Hepatocyte (in vitro differentiated cells): ENCODE measurements at regions not wholly inside any gene's neighbourhood (a gene's known extent, or its start where the extent isn't known, plus 50 kb on each side); places are given as distances from the start of the nearest gene placed in this dataset.

Source experiments
- DNase-seq: peaks from one replicate; pipeline ENCODE4 v3.0.0-alpha.2; 2016; ENCODE audit warnings: low spot score
- H2AFZ ChIP-seq: fragments of 200-600 bp; sonication (generic); 2 replicates; pipeline ENCODE4 v1.6.0; 2016; ENCODE audit warnings: antibody characterized with exemption, mild to moderate bottlenecking
- H3K27ac ChIP-seq: fragments of 200-600 bp; sonication (generic); 2 replicates; pipeline ENCODE4 v1.5.1; 2016; ENCODE audit warnings: mild to moderate bottlenecking
- H3K27me3 ChIP-seq: fragments of 200-600 bp; sonication (generic); 2 replicates; pipeline ENCODE4 v1.6.1; 2016
- H3K36me3 ChIP-seq: fragments of 200-600 bp; sonication (generic); replicated peaks from 2 replicates; pipeline ENCODE4 v1.5.1; 2016; ENCODE audit warnings: low read depth; ENCODE audit not compliant: insufficient read depth
- H3K4me1 ChIP-seq: fragments of 200-600 bp; sonication (generic); 2 replicates; pipeline ENCODE4 v1.5.1; 2016; ENCODE audit warnings: mild to moderate bottlenecking, moderate library complexity; ENCODE audit not compliant: insufficient read depth
- H3K4me2 ChIP-seq: fragments of 200-600 bp; sonication (generic); 2 replicates; pipeline ENCODE4 v1.6.0; 2016
- H3K4me3 ChIP-seq: fragments of 200-600 bp; sonication (generic); 2 replicates; pipeline ENCODE4 v1.5.1; 2016; ENCODE audit warnings: mild to moderate bottlenecking
- H3K79me2 ChIP-seq: fragments of 200-600 bp; sonication (generic); 2 replicates; pipeline ENCODE4 v1.6.0; 2017; ENCODE audit warnings: mild to moderate bottlenecking
- H3K9me2 ChIP-seq: fragments of 200-600 bp; sonication (generic); replicated peaks from 2 replicates; pipeline ENCODE4 v1.6.0; 2017; ENCODE audit warnings: mild to moderate bottlenecking; ENCODE audit not compliant: insufficient read depth
- H3K9me3 ChIP-seq: fragments of 200-600 bp; sonication (generic); 2 replicates; pipeline ENCODE4 v1.5.1; 2016; ENCODE audit warnings: low read depth, mild to moderate bottlenecking
- H4K20me1 ChIP-seq: fragments of 200-600 bp; sonication (generic); 2 replicates; pipeline ENCODE4 v1.6.0; 2016; ENCODE audit warnings: mild to moderate bottlenecking; ENCODE audit not compliant: insufficient read depth, poor library complexity, severe bottlenecking
- EZH2 ChIP-seq: fragments of 200-600 bp; sonication (generic); IDR thresholded peaks from 2 replicates; pipeline ENCODE4 v1.6.1; 2016; ENCODE audit warnings: antibody characterized with exemption, mild to moderate bottlenecking, borderline replicate concordance
- EZH2phosphoT487 ChIP-seq: fragments of 200-600 bp; sonication (generic); IDR thresholded peaks from one replicate; pipeline ENCODE4 v1.6.1; 2018; ENCODE audit warnings: antibody characterized with exemption, mild to moderate bottlenecking, low read depth, moderate library complexity; ENCODE audit not compliant: unreplicated experiment, severe bottlenecking
- WGBS: methylation state at CpG from one replicate; pipeline ENCODE4 v1.1.6; 2016; ENCODE audit warnings: low lambda C conversion rate; ENCODE audit errors: missing lambda C conversion rate; 5-methylcytosine and 5-hydroxymethylcytosine counted together
- TF ChIP-seq, protein P1 (sequence below): fragments of 200-600 bp; sonication (generic); IDR thresholded peaks from 2 replicates; pipeline ENCODE4 v1.5.1; 2016; ENCODE audit warnings: antibody characterized with exemption, mild to moderate bottlenecking; ENCODE audit not compliant: poor library complexity

DNA sequence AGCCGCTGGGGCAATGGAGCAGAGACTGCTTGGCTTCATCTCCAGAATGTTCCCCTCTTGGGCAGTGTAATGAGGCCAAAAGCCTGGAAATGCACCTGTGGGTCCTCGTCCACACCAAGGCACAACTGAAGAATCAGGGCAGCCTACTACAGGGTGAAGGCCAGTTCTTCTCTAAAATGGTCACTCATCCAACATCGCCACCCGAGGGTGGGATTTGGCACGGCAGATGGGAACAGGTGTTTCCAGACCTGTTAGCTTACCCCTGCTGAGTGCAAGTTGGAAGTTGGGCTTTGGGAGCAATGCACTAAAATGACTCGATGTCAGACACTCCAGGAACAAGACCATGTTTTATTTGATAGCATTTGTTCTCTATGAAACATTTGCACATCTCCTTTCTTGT, 543.7 kb downstream of the NPHP4 start:
- no peak overlapping the region for H3K4me3 ChIP-seq
- no peaks in the 10 kb centered on the region for H3K79me2 ChIP-seq
- no peak for DNase-seq
- H3K27ac ChIP-seq: no peak overlapping the region
- H3K9me3 ChIP-seq: no peaks in the 10 kb centered on the region
- peaks cover 4% of the 10 kb centered on the region for H3K4me1 ChIP-seq
- 77% methylated on average over 6 of the region's 6 CpGs for WGBS
- no peak overlapping the region for H3K4me2 ChIP-seq
- no peaks in the 10 kb centered on the region for H4K20me1 ChIP-seq
- TF ChIP-seq, protein P1, sequence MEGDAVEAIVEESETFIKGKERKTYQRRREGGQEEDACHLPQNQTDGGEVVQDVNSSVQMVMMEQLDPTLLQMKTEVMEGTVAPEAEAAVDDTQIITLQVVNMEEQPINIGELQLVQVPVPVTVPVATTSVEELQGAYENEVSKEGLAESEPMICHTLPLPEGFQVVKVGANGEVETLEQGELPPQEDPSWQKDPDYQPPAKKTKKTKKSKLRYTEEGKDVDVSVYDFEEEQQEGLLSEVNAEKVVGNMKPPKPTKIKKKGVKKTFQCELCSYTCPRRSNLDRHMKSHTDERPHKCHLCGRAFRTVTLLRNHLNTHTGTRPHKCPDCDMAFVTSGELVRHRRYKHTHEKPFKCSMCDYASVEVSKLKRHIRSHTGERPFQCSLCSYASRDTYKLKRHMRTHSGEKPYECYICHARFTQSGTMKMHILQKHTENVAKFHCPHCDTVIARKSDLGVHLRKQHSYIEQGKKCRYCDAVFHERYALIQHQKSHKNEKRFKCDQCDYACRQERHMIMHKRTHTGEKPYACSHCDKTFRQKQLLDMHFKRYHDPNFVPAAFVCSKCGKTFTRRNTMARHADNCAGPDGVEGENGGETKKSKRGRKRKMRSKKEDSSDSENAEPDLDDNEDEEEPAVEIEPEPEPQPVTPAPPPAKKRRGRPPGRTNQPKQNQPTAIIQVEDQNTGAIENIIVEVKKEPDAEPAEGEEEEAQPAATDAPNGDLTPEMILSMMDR: no peak
- no peak for TF ChIP-seq EZH2phosphoT487
- no peak for TF ChIP-seq EZH2
- no peak overlapping the region for H2AFZ ChIP-seq
- H3K9me2 ChIP-seq: no peaks in the 10 kb centered on the region
- H3K27me3 ChIP-seq: no peaks in the 10 kb centered on the region
- H3K36me3 ChIP-seq: no peaks in the 10 kb centered on the region

DNA sequence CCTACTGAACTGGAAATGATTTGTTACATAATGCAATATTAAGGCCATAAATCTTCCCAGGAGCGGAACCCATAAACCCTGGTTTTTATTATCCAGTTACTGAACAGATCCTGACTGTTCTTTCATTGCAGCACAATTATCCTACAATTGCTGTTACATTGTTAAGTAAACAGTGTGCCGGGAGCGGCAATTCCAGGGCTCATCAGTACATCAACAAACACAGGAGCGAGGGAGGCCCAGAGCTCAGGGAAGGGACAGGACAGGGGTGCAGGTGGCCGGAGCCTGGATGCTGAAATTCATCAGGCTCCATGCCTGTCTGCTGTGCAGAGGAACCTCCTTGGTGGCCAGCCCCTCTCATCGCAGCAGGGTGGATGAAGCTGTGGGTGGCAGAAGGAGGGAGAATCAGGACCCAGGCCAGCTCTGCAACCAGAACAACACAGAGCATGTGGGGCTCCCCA, 544.7 kb downstream of the NPHP4 start:
- TF ChIP-seq EZH2 (no peak), EZH2phosphoT487 (no peak)
- TF ChIP-seq, protein P1: no peak
- no peak overlapping the region for H3K4me3 ChIP-seq
- H3K27ac ChIP-seq: no peak overlapping the region
- H4K20me1 ChIP-seq: no peaks in the 10 kb centered on the region
- DNase-seq: peak; percentile 26
- H3K4me1 ChIP-seq: peaks cover 4% of the 10 kb centered on the region
- no peaks in the 10 kb centered on the region for H3K9me2 ChIP-seq
- no peaks in the 10 kb centered on the region for H3K27me3 ChIP-seq
- 40% methylated on average over 6 of the region's 6 CpGs for WGBS
- no peaks in the 10 kb centered on the region for H3K9me3 ChIP-seq
- no peak overlapping the region for H2AFZ ChIP-seq
- no peak overlapping the region for H3K4me2 ChIP-seq
- no peaks in the 10 kb centered on the region for H3K79me2 ChIP-seq
- H3K36me3 ChIP-seq: no peaks in the 10 kb centered on the region

- no peaks in the 10 kb centered on the region for H3K79me2 ChIP-seq
- no peaks in the 10 kb centered on the region for H3K36me3 ChIP-seq
- WGBS: 82% methylated on average over 6 of the region's 6 CpGs
- no peaks in the 10 kb centered on the region for H3K27me3 ChIP-seq
- H4K20me1 ChIP-seq: no peaks in the 10 kb centered on the region
- H3K9me3 ChIP-seq: no peaks in the 10 kb centered on the region
- H3K4me2 ChIP-seq: no peak overlapping the region
- H3K27ac ChIP-seq: no peak overlapping the region
- no peak for TF ChIP-seq EZH2phosphoT487
- TF ChIP-seq, protein P1: no peak
- no peak for TF ChIP-seq EZH2
- H2AFZ ChIP-seq: no peak overlapping the region
- no peak overlapping the region for H3K4me3 ChIP-seq
- peaks cover 4% of the 10 kb centered on the region for H3K4me1 ChIP-seq
- no peak for DNase-seq
- H3K9me2 ChIP-seq: no peaks in the 10 kb centered on the region
These were observed 547.8 kb downstream of the NPHP4 start for GRCh38 chr1:5444396-5444795.

DNA sequence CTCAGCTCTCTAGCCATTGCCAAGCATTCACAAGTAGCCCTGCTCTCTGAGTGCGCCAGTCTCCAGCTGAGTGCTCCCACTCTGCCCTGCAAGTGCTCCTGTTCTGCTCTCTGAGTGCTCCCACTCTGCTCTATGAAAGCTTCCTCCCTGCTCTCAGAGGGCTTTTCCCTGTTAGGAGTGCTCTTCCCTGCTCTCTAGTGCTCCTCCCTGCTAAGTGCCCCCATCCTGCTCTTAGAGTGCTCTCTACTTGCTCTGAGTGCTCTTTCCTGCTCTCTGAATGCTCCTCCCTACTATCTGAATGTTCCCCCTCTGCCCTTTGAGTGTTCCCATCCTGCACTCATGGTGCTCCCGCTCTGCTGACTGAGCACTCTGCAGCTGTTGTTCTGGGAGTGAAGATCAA, 555.4 kb downstream of the NPHP4 start:
- H3K4me3 ChIP-seq: no peak overlapping the region
- peaks cover 8% of the 10 kb centered on the region for H3K27me3 ChIP-seq
- H3K9me3 ChIP-seq: no peaks in the 10 kb centered on the region
- DNase-seq: no peak
- no peak overlapping the region for H3K27ac ChIP-seq
- TF ChIP-seq EZH2phosphoT487: no peak
- TF ChIP-seq, protein P1: no peak
- no peak for TF ChIP-seq EZH2
- H3K4me2 ChIP-seq: no peak overlapping the region
- no peaks in the 10 kb centered on the region for H3K36me3 ChIP-seq
- H3K4me1 ChIP-seq: no peaks in the 10 kb centered on the region
- H3K9me2 ChIP-seq: no peaks in the 10 kb centered on the region
- no peaks in the 10 kb centered on the region for H4K20me1 ChIP-seq
- WGBS: 90% methylated on average over 2 of the region's 2 CpGs
- no peak overlapping the region for H2AFZ ChIP-seq
- H3K79me2 ChIP-seq: no peaks in the 10 kb centered on the region
